ENCODE measurements at regions not wholly inside any gene's neighbourhood (a gene's known extent, or its start where the extent isn't known, plus 50 kb on each side); places are given as distances from the start of the nearest gene placed in this dataset.

DNA sequence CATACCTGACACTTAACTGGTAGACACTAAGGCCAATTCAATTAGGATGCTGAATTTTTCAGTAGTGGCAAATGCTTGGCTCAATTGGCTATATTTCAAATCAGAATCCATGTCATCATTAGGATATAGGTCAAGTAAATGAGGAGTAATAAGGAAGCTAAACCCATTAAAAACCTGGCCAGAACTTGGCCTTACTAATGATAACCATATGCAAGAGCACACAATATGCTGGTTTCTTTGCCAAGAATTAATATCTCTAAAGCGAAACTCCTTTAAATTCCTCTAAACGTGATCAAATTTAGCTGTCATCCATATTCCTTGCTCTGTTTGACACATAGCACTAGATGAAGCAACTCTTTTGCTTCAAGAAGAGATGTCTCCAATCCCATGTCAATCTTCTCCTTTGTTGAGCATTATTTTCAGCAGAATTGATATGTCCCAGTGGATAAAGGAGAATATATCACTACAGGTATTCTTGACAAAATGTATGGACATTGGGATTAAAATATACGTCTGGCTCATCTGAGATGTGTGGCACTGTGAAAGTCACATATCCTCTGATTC lies 206.1 kb upstream of the ANKRD50 start:
- TF ChIP-seq, protein P1, sequence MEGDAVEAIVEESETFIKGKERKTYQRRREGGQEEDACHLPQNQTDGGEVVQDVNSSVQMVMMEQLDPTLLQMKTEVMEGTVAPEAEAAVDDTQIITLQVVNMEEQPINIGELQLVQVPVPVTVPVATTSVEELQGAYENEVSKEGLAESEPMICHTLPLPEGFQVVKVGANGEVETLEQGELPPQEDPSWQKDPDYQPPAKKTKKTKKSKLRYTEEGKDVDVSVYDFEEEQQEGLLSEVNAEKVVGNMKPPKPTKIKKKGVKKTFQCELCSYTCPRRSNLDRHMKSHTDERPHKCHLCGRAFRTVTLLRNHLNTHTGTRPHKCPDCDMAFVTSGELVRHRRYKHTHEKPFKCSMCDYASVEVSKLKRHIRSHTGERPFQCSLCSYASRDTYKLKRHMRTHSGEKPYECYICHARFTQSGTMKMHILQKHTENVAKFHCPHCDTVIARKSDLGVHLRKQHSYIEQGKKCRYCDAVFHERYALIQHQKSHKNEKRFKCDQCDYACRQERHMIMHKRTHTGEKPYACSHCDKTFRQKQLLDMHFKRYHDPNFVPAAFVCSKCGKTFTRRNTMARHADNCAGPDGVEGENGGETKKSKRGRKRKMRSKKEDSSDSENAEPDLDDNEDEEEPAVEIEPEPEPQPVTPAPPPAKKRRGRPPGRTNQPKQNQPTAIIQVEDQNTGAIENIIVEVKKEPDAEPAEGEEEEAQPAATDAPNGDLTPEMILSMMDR (IDR thresholded peaks at IDR 0.05; ENCODE audit: low read length): no peak
- no peak for TF ChIP-seq EZH2 (optimal IDR thresholded peaks at IDR 0.05; ENCODE audit: low read depth, low read length)
